Endodermal cell (in vitro differentiated cells): ENCODE measurements at regions not wholly inside any gene's neighbourhood (a gene's known extent, or its start where the extent isn't known, plus 50 kb on each side); places are given as distances from the start of the nearest gene placed in this dataset.

Source experiments
- DNase-seq: peaks from one replicate; pipeline ENCODE4 v3.0.0-alpha.2; 2017
- H3K27ac ChIP-seq: 2 replicates; pipeline ENCODE4 v1.5.1; 2013; ENCODE audit warnings: mild to moderate bottlenecking, low read depth, low read length, moderate library complexity
- H3K27me3 ChIP-seq: 2 replicates; pipeline ENCODE4 v1.6.1; 2013; ENCODE audit warnings: mild to moderate bottlenecking, low read length, moderate library complexity; ENCODE audit not compliant: insufficient read depth, control insufficient read depth, poor library complexity, severe bottlenecking
- H3K36me3 ChIP-seq: 2 replicates; pipeline ENCODE4 v1.7.0; 2013; ENCODE audit warnings: mild to moderate bottlenecking, low read length, moderate library complexity; ENCODE audit not compliant: control insufficient read depth, insufficient read depth
- H3K4me1 ChIP-seq: one replicate; pipeline ENCODE4 v1.7.0; 2013; ENCODE audit warnings: low read length; ENCODE audit not compliant: control insufficient read depth, insufficient read depth
- H3K4me3 ChIP-seq: 2 replicates; pipeline ENCODE4 v1.5.1; 2013; ENCODE audit warnings: mild to moderate bottlenecking, low read length, moderate library complexity
- H3K9ac ChIP-seq: 2 replicates; pipeline ENCODE4 v1.6.1; 2013; ENCODE audit warnings: mild to moderate bottlenecking, low read length, moderate library complexity; ENCODE audit not compliant: poor library complexity, severe bottlenecking; ENCODE audit errors: extremely low read depth
- H3K9me3 ChIP-seq: 2 replicates; pipeline ENCODE4 v1.6.1; 2013; ENCODE audit warnings: mild to moderate bottlenecking, low read length, moderate library complexity; ENCODE audit not compliant: control insufficient read depth
- H3K27ac Mint-ChIP-seq: 2 replicates; pipeline ENCODE4 v1.8.0; 2020; ENCODE audit warnings: mixed read lengths
- H3K27me3 Mint-ChIP-seq: 2 replicates; pipeline ENCODE4 v1.8.0; 2021; ENCODE audit warnings: mild to moderate bottlenecking, mixed read lengths; ENCODE audit not compliant: insufficient read depth
- H3K36me3 Mint-ChIP-seq: 2 replicates; pipeline ENCODE4 v1.8.0; 2020; ENCODE audit warnings: low read depth, mixed read lengths
- H3K4me1 Mint-ChIP-seq: 2 replicates; pipeline ENCODE4 v1.8.0; 2020; ENCODE audit warnings: mixed read lengths
- H3K4me3 Mint-ChIP-seq: 2 replicates; pipeline ENCODE4 v1.8.0; 2020; ENCODE audit warnings: mild to moderate bottlenecking, moderate library complexity, mixed read lengths
- H3K9me3 Mint-ChIP-seq: 2 replicates; pipeline ENCODE4 v1.8.0; 2020; ENCODE audit warnings: mild to moderate bottlenecking, mixed read lengths
- WGBS, 2 experiments: methylation state at CpG; one replicate each; pipeline versions ENCODE4 v1.1.5 to v1.1.7; 2013; ENCODE audit warnings: missing lambda C conversion rate in 2 of 2, mixed read lengths in 1 of 2; ENCODE audit not compliant: insufficient coverage in 1 of 2, insufficient read length in 1 of 2; 5-methylcytosine and 5-hydroxymethylcytosine counted together
- TF ChIP-seq, protein P1 (sequence below): fragments of 200-600 bp; sonication (generic); conservative IDR thresholded peaks from 2 replicates; pipeline ENCODE4 v1.5.0; 2021; ENCODE audit warnings: antibody characterized with exemption, mild to moderate bottlenecking

DNA sequence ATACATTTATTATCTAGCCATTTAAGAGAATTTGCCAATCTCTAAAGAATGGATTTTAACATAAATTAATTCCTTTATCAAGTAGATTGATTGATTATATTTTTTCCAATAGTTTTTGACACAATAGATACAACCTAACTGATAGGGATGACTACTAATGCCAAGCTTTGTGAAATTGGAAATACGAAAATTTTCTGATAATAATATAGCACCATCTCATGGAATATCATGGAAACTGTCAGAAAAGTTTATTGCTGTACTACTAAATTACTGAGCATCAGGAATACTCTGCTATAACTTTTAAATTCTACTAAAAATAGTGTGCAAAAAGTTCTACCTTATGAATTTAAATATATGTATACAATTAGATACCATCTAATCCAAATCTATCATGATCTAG, 101.8 kb upstream of the MAP2 start:
- Histone ChIP-seq H3K4me1 (no peaks in the 10 kb centered on the region), H3K36me3 (no peaks in the 10 kb centered on the region), H3K27ac (no peak overlapping the region), H3K9ac (no peak overlapping the region), H3K9me3 (no peaks in the 10 kb centered on the region), H3K4me3 (no peak overlapping the region), H3K27me3 (no peaks in the 10 kb centered on the region)
- no peaks in the 10 kb centered on the region for H3K9me3 Mint-ChIP-seq
- H3K4me3 Mint-ChIP-seq, result no peak overlapping the region
- TF ChIP-seq, protein P1, sequence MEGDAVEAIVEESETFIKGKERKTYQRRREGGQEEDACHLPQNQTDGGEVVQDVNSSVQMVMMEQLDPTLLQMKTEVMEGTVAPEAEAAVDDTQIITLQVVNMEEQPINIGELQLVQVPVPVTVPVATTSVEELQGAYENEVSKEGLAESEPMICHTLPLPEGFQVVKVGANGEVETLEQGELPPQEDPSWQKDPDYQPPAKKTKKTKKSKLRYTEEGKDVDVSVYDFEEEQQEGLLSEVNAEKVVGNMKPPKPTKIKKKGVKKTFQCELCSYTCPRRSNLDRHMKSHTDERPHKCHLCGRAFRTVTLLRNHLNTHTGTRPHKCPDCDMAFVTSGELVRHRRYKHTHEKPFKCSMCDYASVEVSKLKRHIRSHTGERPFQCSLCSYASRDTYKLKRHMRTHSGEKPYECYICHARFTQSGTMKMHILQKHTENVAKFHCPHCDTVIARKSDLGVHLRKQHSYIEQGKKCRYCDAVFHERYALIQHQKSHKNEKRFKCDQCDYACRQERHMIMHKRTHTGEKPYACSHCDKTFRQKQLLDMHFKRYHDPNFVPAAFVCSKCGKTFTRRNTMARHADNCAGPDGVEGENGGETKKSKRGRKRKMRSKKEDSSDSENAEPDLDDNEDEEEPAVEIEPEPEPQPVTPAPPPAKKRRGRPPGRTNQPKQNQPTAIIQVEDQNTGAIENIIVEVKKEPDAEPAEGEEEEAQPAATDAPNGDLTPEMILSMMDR, result peak; percentile 35
- no peak for DNase-seq
- no peaks in the 10 kb centered on the region for H3K4me1 Mint-ChIP-seq
- H3K36me3 Mint-ChIP-seq, result no peaks in the 10 kb centered on the region
- WGBS, 2 experiments, result 93% methylated on average over 1 of the region's 1 CpG; no CpG with 5 or more reads in 1 of the 2 experiments
- no peaks in the 10 kb centered on the region for H3K27me3 Mint-ChIP-seq
- H3K27ac Mint-ChIP-seq, result no peak overlapping the region

DNA sequence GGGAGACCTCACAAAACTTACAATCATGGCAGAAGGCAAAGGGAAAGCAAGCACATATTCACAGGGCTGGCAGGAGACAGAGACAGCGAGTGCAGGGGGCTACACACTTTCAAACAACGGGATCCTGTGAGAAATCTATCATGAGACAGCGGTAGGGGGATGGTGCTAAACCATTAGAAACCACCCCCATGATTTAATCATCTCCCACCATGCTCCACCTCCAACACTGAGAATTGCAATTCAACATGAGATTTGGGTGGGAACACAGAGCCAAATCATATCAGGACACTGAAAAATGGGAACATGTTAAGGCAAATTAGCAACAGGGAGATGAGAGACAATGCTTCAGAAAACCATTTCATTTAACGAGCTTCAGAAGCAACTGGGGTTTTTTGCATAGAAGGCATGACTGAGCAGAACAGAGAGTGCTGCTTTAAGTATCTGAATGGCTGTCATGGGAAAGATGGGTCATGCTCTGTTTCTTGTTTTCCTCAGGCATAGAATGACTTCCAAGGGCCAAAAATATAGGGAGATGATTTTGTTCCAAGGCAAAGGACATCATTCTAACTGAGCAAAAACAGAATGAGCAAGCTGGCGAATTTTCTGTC, 100.8 kb upstream of the MAP2 start:
- Histone ChIP-seq H3K4me3 (no peak overlapping the region), H3K9me3 (no peaks in the 10 kb centered on the region), H3K36me3 (no peaks in the 10 kb centered on the region), H3K27me3 (no peaks in the 10 kb centered on the region), H3K9ac (no peak overlapping the region), H3K4me1 (no peaks in the 10 kb centered on the region), H3K27ac (no peak overlapping the region)
- no peaks in the 10 kb centered on the region for H3K36me3 Mint-ChIP-seq
- no peaks in the 10 kb centered on the region for H3K27me3 Mint-ChIP-seq
- no peak overlapping the region for H3K27ac Mint-ChIP-seq
- H3K4me3 Mint-ChIP-seq, result no peak overlapping the region
- DNase-seq, result peak; percentile 24
- H3K9me3 Mint-ChIP-seq, result no peaks in the 10 kb centered on the region
- 89% methylated on average over 4 to 5 of the region's 5 CpGs for WGBS, 2 experiments
- TF ChIP-seq, protein P1, result no peak
- no peaks in the 10 kb centered on the region for H3K4me1 Mint-ChIP-seq

DNA sequence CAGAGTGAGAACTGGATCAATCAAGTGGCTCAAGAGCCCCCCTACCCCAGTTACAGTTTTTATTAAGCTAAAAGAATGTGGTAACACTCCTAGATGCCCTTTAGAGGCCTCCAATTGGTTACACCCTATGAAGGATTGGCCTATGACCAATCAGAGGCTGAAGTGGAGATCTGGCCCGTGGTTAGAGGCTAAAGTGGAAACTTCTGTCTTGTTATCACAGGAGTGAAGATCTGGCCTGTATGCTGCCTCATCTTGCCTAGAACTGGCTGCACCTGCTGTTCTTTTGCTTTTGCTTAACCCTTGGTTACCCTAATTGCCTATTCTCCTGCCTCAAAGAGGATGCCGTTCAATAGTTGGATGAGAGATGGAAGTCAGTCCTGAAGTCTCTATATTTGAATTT, 100.1 kb upstream of the MAP2 start:
- 86 to 92% methylated on average over 1 to 2 of the region's 2 CpGs for WGBS, 2 experiments
- TF ChIP-seq, protein P1, result no peak
- Histone ChIP-seq H3K27me3 (no peaks in the 10 kb centered on the region), H3K36me3 (no peaks in the 10 kb centered on the region), H3K4me3 (no peak overlapping the region), H3K27ac (no peak overlapping the region), H3K9me3 (no peaks in the 10 kb centered on the region), H3K4me1 (no peaks in the 10 kb centered on the region), H3K9ac (no peak overlapping the region)
- Mint-ChIP-seq H3K27me3 (no peaks in the 10 kb centered on the region), H3K36me3 (no peaks in the 10 kb centered on the region), H3K27ac (no peak overlapping the region), H3K9me3 (no peaks in the 10 kb centered on the region), H3K4me1 (no peaks in the 10 kb centered on the region), H3K4me3 (no peak overlapping the region)
- no peak for DNase-seq
